GM18861 (cell line): ENCODE measurements at regions not wholly inside any gene's neighbourhood (a gene's known extent, or its start where the extent isn't known, plus 50 kb on each side); places are given as distances from the start of the nearest gene placed in this dataset.

Experiments
- ATAC-seq: cut with Tn5 transposase; IDR thresholded peaks from one replicate; pipeline ENCODE4 v1.9.1; 2021; ENCODE audit not compliant: unreplicated experiment

DNA sequence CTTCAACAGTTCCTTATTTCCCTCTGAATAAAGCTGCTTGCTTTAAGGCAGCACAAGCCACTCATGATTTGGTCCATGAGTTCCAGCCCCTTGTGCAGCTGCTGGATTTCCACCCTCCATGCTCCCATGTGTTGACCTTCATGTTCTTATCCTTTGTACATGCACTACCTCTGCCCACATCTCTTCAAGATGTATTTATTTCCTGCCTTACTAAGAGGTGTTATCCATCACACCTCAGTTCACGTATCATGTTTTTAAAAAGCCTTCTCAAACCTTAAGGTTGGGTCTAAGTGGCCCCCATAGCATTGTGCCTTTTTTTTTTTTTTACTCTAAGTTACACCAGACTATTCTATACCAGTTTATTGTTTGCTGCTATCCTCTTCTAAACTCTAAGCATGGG is 107.7 kb downstream of the SIPA1L2 start:
- ATAC-seq = no peak

DNA sequence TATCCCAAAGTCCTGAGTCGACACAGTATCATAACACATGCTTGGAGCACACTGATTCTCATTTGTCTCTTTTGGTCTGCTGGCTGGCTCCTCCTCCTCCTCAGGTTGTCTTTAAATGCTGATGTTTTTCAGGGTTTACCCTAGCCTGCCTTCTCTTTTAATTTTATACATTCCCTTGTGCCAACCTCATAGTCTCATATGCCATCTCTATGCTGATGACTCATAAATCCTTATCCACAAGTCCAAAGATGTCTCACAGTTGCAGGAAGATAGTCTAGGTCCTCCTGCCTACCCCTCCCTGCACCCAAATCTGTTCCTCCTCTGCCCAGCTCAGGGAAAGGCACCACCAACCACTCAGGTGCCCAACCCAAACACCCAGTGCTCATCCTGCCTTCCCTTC is 108.3 kb downstream of the SIPA1L2 start:
- no peak for ATAC-seq

DNA sequence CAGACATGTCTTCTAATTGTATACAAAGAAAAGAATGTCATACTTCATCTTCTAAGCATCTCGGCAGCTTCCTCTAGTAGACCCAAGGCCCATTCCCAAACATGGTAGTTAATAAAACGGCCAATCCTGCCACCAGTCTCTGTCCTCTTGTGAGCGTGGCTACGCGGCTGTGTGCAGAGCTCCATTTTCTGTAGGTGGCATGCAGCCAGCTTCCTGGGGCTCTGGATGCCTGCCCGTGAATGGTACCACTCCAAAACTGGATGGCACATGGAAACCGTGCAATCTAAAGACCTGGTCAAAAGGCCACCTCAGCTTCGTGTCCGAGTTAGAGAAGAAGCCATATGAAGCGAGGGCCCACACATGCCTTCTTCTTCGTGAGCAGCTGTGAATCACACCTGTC is 110.7 kb downstream of the SIPA1L2 start:
- no peak for ATAC-seq

DNA sequence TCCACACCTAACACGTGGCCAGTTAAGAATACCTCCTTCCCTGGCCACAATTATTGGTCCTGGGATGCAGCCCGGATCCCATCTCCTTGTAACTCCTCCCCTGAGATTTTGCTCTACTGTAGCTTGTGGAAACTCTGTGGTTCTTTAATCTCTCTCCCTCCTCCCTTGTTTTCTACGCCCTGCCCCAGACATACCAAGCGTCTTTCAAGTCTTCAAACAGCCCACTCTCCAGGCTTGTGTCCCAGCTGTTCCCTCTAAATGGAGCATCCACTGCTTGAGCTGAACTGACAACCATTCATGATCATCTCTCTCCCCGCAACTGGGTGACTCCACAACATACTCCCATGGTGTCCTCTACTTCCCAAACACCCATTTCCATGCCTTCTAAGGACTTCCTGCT is 111.6 kb downstream of the SIPA1L2 start:
- ATAC-seq = no peak

DNA sequence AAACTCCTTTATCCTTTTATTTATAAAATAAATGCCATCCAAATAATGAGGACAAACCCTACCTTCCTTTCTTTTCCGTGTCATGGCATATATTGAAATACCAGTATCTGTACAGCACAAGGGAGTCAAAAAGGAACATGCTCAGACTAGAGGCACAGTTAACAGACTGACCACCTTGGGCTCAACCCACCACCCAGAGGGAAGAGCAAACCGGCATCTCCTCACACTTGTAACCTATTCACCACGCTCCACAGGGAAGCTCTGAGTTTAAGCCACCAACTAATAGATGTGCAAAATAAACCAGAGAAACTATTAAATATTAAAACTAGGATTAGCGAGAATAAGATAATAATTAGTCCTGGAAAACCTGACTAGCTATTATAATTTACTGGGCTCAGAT is 112.7 kb downstream of the SIPA1L2 start:
- no peak for ATAC-seq

DNA sequence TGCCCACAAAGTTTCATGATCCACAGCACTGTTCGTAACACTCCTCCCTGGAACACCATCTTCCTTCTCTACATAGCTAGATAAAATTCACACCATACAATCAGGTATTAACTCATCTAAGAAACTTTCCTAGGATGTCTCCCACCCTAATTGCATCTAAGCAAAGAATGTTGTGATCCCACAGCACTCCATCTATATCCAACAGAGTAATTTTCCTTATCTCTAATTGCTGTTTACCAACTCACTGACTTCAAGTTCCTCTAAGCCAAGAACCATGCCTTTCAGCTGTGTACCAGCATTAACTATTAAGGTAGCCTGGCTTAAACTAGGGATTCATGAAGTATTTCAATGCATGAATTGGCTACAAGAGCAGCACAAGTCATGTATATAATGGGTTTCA is 114.2 kb downstream of the SIPA1L2 start:
- no peak for ATAC-seq

DNA sequence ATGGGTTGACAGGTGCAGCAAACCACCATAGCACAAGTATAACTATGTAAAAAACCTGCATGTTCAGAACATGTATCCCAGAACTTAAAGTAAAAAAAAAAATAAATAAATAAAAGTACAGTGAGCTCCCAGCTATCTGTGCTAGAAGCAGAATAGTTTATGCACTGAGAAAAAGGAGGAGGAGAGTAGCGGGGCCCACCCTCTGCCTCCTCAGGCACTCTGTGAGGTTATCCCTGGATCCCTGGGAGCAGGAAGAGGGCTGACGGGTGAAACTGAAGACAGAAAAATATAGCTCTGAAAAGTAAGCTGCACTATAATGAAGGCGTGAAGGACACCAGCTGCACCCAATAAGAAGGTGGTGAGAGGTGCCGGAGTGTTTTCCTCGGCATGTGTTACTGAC is 117.2 kb downstream of the SIPA1L2 start:
- no peak for ATAC-seq

DNA sequence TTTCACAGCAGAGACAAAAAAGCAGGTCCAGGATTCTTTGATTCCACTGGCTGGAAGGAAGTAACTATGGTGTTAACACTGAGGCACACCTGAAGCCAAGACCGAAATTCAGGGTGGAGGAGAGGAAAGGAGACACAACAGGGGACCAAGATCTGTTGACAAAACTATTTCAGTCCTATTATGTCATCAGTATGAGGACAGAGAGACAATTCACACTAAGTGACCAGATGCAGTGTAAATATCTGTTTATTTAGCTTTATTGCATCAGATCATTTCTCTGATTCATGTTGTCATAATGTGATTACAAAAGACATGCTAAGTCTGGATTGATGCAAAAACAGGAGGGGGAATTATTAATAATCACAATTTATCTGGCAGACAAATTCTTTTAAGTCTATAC is 118.8 kb downstream of the SIPA1L2 start:
- no peak for ATAC-seq

DNA sequence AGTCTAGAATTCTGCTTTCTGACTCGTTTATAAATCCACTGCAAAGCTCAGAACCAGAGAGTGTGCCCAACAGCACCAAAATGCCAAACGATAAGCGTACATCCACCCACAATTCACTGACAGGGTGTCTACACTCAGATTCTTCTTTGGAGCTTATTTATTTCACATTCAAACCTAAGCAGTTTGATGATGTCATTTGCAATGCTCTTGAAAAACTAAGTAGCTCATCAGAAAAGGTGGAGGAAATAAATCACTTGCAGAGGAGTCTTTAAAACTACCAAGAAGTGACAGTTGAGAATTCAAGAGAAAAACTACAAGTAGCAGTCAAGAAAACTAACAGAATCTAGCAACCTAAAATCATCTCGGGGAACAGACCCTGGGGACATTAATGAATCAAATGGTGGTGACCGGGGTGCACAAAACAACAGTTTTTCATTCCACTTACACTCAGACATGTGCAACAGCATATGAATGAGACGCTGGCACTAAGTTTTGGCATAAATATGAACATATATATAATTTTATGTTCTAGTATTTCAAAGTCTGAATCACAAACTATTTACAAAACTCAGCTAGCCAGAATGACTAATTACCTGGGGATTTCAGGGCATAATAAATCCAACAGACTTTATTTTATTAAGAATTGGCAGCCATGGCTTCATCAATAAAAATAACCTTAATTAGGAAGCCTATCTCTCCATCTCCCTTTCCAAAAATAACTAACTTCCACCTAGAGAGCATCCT is 119.4 kb downstream of the SIPA1L2 start:
- ATAC-seq = no peak

DNA sequence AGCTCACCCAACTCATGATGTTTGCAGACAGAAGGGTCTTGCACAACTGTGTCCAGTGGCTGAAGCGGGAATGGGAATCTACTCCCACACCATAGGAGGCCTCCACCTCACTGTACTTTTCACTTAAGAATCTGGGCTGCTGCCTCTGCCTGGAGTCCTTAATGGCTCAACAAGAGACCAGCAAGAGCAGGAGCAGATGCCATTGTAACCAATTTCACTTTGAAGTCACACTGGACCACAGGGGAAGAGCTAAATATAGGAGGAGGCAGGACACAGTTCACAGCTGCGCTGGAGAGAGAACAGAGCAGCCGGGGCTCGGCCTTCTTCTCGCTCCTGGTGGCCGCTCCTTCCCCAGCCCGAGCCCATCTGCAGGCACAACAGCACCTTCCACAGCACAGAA is 120.4 kb downstream of the SIPA1L2 start:
- no peak for ATAC-seq

DNA sequence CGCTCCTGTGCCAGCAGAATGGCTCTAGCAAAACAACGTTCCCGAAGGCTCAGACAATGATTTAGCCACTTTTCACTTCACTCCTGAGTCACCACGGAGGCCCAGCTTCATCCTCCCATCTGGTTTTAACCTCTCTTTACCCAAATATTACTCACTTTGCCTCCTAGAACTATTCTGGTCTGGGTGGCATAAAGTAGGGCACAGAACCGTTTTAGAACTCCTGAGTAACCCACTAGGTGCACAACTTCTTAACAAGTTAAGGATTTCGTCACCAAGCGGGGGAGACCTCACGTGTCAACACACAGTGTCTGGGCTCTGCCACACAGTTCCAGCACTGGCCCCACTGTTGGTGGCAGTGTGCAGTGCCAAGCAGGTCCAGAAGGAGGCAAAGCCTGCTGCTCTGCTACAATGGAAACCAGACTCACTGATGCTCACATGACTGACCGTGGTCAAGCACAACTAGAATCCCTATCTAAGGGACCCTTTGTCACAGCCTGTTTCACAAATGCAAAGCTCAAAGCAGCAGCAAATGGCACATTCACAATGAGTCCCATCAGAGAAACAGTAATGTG is 121.7 kb downstream of the SIPA1L2 start:
- no peak for ATAC-seq

DNA sequence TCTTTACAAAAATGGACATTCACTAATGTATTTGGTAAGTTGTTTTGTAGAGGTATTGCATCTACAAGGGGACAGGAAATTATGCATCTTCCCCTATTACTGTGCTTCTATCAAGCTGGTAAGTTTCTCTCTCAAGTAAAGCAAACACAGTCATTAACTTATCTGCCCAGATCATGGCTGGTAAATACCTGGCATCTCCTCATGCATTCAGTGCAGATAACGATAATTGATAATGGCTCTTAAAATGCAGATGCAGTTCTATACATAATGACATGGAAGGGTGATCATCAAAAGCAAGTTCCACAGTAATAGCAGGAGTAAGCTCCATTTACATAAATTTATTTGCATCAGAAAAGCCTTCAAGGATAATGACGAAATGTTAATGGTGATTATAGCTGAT is 122.4 kb downstream of the SIPA1L2 start:
- no peak for ATAC-seq

DNA sequence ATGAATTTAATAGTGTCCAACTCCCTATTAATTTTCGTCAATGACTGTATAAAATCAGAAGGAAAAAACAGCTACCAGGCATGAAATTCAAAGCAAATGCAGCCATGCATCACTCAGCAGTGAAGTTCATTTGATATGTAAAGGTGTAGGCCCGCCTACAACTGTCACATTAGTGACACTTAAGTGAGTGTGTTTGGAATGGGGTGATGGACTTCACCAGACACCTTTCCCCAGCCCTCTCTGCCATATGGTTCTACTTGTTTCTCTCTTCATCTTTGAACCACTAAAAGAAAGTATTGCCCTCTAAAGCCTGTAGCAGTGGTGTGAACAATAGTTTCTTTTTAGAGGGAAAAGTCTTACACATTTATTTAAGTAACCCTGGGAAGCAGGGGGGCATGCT is 124.0 kb downstream of the SIPA1L2 start:
- ATAC-seq = no peak

DNA sequence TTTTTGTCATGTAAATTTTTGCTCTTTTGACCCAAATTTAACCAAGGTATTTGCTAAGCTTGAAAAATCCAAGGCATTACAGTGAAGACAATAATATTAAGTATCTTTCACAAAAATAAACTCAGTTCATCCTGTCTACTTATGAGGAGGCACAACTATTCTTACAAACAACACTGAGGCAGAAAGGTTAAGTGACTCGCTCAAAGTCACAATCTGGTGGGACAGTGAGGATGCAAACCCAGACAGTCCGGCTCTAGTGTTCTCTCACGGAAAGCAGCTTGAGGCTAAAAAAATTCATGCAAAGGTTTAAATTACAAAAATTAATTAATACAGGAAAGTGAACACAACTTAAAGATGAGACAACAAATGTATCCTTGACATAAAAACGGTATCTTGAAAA is 125.3 kb downstream of the SIPA1L2 start:
- ATAC-seq = no peak

DNA sequence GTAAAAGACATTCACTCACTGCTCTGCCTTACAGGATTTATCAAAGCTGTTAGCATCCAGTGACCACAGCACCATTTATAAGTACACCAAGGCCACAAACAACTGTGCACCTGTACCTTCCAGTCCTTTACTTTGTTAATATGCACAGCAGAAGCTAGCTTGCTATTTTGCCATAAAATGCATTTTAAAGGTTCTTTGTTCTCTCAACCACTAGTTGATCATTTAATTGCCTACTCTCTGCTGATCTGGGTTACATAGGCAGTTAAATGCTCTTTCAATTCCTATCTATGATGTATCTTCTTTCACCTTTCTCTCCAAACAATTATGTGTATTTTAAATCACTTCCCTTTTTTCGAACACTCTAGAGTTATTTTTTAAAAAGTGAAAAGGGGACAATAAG is 126.4 kb downstream of the SIPA1L2 start:
- ATAC-seq = no peak

DNA sequence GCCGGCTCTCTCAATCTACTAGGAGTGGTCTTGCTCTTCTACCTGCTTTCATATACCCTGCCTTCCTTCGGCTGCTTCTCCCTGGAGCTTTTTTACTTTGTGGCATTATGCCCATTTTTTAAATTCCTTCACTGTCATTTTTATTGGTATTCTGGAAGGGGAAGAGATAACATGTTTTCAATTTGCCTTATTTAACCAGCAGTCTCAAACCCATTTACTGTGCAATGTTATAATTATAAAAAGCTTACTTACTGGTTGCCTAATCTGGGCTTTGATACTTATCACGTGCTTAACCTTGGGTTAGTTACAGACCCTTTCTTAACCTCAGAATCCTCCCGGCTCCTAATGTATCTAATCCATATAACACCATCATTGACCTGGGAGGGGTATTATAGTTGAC is 128.1 kb downstream of the SIPA1L2 start:
- no peak for ATAC-seq

DNA sequence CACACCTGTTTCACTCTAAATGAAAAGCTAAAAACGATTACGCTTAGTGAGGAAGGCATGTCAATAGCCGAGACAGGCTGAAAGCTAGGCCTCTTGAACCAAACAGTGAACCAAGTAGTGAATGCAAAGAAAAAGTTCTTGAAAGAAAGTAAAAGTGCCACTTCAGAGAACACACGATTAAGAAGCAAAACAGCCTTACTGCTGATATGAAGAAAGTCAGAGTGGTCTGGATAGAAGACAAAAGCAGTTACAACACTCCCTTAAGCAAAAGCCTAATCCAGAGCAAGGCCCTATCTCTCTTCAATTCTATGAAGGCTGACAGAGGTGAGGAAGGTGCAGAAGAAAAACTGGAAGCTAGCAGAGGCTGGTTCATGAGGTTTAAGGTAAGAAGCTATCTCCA is 130.7 kb downstream of the SIPA1L2 start:
- ATAC-seq = no peak

DNA sequence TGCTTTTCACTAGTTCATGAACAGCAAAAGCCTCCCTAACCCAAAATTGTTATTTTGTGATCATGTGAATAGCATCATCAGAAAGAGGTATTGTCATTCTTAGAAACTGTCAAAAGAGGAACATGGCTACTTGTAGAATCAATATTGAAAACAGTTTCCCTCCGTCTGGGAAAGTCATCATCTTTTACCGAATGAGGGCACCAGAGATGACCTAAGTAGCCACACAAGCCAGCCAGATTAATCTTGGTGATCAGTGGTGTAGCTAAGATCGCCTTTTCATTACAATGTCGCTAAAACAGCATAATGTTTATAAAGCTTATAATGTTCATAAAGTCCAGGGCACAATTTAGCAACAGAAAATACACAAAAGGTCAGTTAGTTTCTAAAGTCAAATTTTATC is 136.1 kb downstream of the SIPA1L2 start:
- ATAC-seq = no peak

DNA sequence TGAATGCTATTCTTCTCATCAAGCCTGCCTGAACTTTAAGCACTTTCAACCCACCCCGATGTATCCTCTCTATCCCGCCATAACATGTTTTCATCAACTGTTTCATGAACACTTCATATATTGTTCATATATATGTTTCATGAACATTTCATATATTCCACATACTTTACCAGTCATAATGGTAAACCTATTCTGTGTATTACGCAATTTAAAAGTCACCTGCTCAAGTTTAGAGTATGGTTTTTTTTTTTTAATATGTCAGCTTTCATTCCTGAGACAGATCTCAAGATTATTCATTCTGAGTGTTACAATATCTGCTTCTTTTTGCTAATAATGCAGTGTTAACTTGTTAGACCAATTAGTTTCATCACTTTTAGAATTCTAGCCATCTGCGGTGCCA is 140.7 kb downstream of the SIPA1L2 start:
- no peak for ATAC-seq

DNA sequence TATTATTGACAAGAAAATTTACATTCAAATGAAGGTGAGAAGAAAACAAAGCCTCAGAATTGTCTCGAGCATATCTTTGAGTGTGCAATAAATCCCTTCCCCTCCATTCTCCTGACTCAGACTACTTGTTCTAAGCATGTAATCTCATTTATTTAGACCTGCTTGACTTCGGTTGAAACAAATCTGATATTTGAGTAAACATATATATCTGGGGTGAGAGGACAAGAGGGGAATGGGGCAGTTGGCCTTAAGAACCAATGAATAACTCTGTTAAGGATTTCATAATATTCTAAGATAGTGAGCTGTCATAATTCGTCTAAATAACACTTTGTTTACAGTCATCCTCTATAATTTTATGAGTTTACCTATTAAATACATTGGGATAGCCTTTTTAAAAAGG is 142.7 kb downstream of the SIPA1L2 start:
- no peak for ATAC-seq

DNA sequence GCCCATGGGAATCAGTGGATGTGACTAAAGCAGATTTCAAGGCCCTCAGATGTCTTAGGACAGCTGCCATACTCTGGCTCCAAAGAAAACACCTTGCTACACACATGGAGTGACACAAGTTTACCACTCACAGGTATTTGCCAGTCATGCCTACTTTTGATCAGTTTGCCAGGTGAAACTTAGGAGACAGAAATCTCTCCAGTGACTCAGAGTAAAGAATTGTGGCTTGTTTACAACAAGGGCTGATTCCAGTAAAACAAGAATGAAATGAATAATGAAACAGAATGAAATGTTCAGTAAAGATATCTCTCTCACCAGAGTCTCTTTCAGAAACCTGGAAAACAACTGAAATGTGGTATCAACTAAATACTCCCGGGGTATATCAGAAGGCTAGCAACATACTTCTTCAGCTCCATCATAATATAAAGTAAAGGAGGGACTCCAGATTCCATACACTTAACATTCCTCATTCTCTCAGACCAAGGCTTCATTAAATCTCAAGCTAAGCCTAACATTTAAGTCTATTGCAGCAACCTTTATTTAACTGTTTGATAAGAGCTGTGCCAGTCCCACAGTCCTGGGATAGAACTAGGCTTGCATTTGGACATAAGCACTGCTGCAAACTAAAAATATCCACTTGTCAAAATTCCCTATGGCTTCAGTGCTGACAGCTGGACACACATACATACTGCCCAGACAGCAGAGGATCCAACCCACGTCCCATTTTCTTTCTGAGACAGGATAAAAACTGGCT is 143.3 kb downstream of the SIPA1L2 start:
- ATAC-seq = no peak

DNA sequence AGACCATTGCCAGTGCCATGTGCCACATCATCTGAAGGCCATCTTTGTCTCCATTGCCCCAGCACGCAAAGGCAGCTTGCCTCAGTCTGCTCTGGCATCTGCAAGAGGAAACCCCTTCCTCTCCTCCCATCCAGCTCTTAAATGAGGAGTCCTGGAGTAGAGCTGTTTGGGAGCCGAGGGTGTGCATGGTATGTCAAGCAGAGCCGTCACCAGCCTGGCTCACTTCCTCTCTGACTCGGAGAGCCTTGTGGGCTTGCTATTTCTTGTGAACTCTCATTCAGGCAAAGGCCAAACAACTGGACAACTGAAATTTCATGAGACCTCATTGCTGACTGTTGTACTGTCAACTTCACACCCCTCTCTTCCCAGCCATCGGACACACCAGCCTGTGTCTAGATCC is 143.9 kb downstream of the SIPA1L2 start:
- ATAC-seq = no peak
